ENCODE measurements at regions not wholly inside any gene's neighbourhood (a gene's known extent, or its start where the extent isn't known, plus 50 kb on each side); places are given as distances from the start of the nearest gene placed in this dataset.

GRCh38 chr5:12985142-12985541, 959.3 kb downstream of the DNAH5 start:
- no peak overlapping the region for H3K9ac ChIP-seq (ENCODE audit: insufficient read depth in 1 of 2, low read length in 2 of 2)
- ATAC-seq (ENCODE audit: insufficient read depth, low FRiP score), result no peak
- TF ChIP-seq CTCF (IDR thresholded peaks at IDR 0.05; ENCODE audit: control extremely low read depth, extremely low read depth), result no peak
- DNase-seq, result no peak
- no peak overlapping the region for H3K4me3 ChIP-seq
- no peaks in the 10 kb centered on the region for H3K4me1 ChIP-seq (ENCODE audit: control insufficient read depth in 5 of 5, insufficient read depth in 5 of 5, low read length in 5 of 5)
- H3K27ac ChIP-seq (ENCODE audit: low read depth in 1 of 2, low read length in 1 of 2), result no peak overlapping the region
- H3K9me3 ChIP-seq (ENCODE audit: control insufficient read depth in 4 of 4, insufficient read depth in 3 of 4, low read length in 3 of 4), result no peaks in the 10 kb centered on the region
- no peaks in the 10 kb centered on the region for H3K27me3 ChIP-seq (ENCODE audit: control insufficient read depth in 3 of 3, insufficient read depth in 3 of 3, low read length in 2 of 3)
- WGBS, 2 donors, result 59 to 67% methylated on average over 4 of the region's 4 CpGs
- H3K36me3 ChIP-seq (ENCODE audit: control insufficient read depth in 4 of 4, insufficient read depth in 4 of 4, low read length in 4 of 4), result no peaks in the 10 kb centered on the region

- no peak overlapping the region for H3K27ac ChIP-seq (ENCODE audit: low read depth in 1 of 2, low read length in 1 of 2)
- no peak overlapping the region for H3K9ac ChIP-seq (ENCODE audit: insufficient read depth in 1 of 2, low read length in 2 of 2)
- no peaks in the 10 kb centered on the region for H3K9me3 ChIP-seq (ENCODE audit: control insufficient read depth in 4 of 4, insufficient read depth in 3 of 4, low read length in 3 of 4)
- no peaks in the 10 kb centered on the region for H3K27me3 ChIP-seq (ENCODE audit: control insufficient read depth in 3 of 3, insufficient read depth in 3 of 3, low read length in 2 of 3)
- 38 to 59% methylated on average over 3 of the region's 3 CpGs for WGBS, 2 donors
- no peak for DNase-seq
- ATAC-seq (ENCODE audit: insufficient read depth, low FRiP score), result no peak
- no peak overlapping the region for H3K4me3 ChIP-seq
- no peaks in the 10 kb centered on the region for H3K36me3 ChIP-seq (ENCODE audit: control insufficient read depth in 4 of 4, insufficient read depth in 4 of 4, low read length in 4 of 4)
- TF ChIP-seq CTCF (IDR thresholded peaks at IDR 0.05; ENCODE audit: control extremely low read depth, extremely low read depth), result no peak
- H3K4me1 ChIP-seq (ENCODE audit: control insufficient read depth in 5 of 5, insufficient read depth in 5 of 5, low read length in 5 of 5), result no peaks in the 10 kb centered on the region
Observed at GRCh38 chr5:12974856-12975255, 969.6 kb downstream of the DNAH5 start.

GRCh38 chr5:12965804-12966203, 978.7 kb downstream of the DNAH5 start:
- H3K27me3 ChIP-seq (ENCODE audit: control insufficient read depth in 3 of 3, insufficient read depth in 3 of 3, low read length in 2 of 3), result no peaks in the 10 kb centered on the region
- WGBS, 2 donors, result 86 to 95% methylated on average over 4 of the region's 4 CpGs
- ATAC-seq (ENCODE audit: insufficient read depth, low FRiP score) (no peak), DNase-seq (no peak)
- H3K9me3 ChIP-seq (ENCODE audit: control insufficient read depth in 4 of 4, insufficient read depth in 3 of 4, low read length in 3 of 4), result no peaks in the 10 kb centered on the region
- no peak overlapping the region for H3K9ac ChIP-seq (ENCODE audit: insufficient read depth in 1 of 2, low read length in 2 of 2)
- no peak overlapping the region for H3K4me3 ChIP-seq
- no peaks in the 10 kb centered on the region for H3K36me3 ChIP-seq (ENCODE audit: control insufficient read depth in 4 of 4, insufficient read depth in 4 of 4, low read length in 4 of 4)
- H3K4me1 ChIP-seq (ENCODE audit: control insufficient read depth in 5 of 5, insufficient read depth in 5 of 5, low read length in 5 of 5), result no peaks in the 10 kb centered on the region
- H3K27ac ChIP-seq (ENCODE audit: low read depth in 1 of 2, low read length in 1 of 2), result no peak overlapping the region
- TF ChIP-seq CTCF (IDR thresholded peaks at IDR 0.05; ENCODE audit: control extremely low read depth, extremely low read depth), result no peak

GRCh38 chr5:12959713-12960112, 984.8 kb downstream of the DNAH5 start:
- Histone ChIP-seq H3K9me3 (ENCODE audit: control insufficient read depth in 4 of 4, insufficient read depth in 3 of 4, low read length in 3 of 4) (no peaks in the 10 kb centered on the region), H3K9ac (ENCODE audit: insufficient read depth in 1 of 2, low read length in 2 of 2) (no peak overlapping the region), H3K4me1 (ENCODE audit: control insufficient read depth in 5 of 5, insufficient read depth in 5 of 5, low read length in 5 of 5) (no peaks in the 10 kb centered on the region), H3K27ac (ENCODE audit: low read depth in 1 of 2, low read length in 1 of 2) (no peak overlapping the region), H3K27me3 (ENCODE audit: control insufficient read depth in 3 of 3, insufficient read depth in 3 of 3, low read length in 2 of 3) (no peaks in the 10 kb centered on the region), H3K4me3 (no peak overlapping the region), H3K36me3 (ENCODE audit: control insufficient read depth in 4 of 4, insufficient read depth in 4 of 4, low read length in 4 of 4) (no peaks in the 10 kb centered on the region)
- no peak for ATAC-seq (ENCODE audit: insufficient read depth, low FRiP score)
- no peak for DNase-seq
- TF ChIP-seq CTCF (IDR thresholded peaks at IDR 0.05; ENCODE audit: control extremely low read depth, extremely low read depth), result no peak
- WGBS, 2 donors, result 89 to 94% methylated on average over 1 of the region's 1 CpG

Data from lung (tissue), 11 donors.